NCI-H1105 treated with DMSO at 0.1 percent for 48 hours (cell line): ENCODE measurements at regions not wholly inside any gene's neighbourhood (a gene's known extent, or its start where the extent isn't known, plus 50 kb on each side); places are given as distances from the start of the nearest gene placed in this dataset.

Experiments used
- DNase-seq: peaks from one replicate; lab custom pipeline; 2025; lab: John Stamatoyannopoulos, UW

GRCh38 chr5:67694810-67695191, 498.2 kb upstream of the CD180 start:
- no peak for DNase-seq

- DNase-seq: no peak
Measured at GRCh38 chr5:67693956-67694809, 497.6 kb upstream of the CD180 start.

- no peak for DNase-seq
Measured at GRCh38 chr5:67686746-67687145, 490.1 kb upstream of the CD180 start.

- no peak for DNase-seq
Measured at GRCh38 chr5:67681703-67682102, 485.1 kb upstream of the CD180 start.

GRCh38 chr5:67680099-67680498, 483.5 kb upstream of the CD180 start:
- DNase-seq: no peak

- no peak for DNase-seq
Measured at GRCh38 chr5:67679184-67679841, 482.7 kb upstream of the CD180 start.

GRCh38 chr5:67678594-67678993, 482.0 kb upstream of the CD180 start:
- no peak for DNase-seq

- no peak for DNase-seq
Measured at GRCh38 chr5:67677422-67677970, 480.9 kb upstream of the CD180 start.

GRCh38 chr5:67676863-67677262, 480.3 kb upstream of the CD180 start:
- DNase-seq: no peak

- DNase-seq: no peak
Measured at GRCh38 chr5:67674159-67674655, 477.6 kb upstream of the CD180 start.

GRCh38 chr5:67673618-67674017, 477.0 kb upstream of the CD180 start:
- no peak for DNase-seq

GRCh38 chr5:67673180-67673579, 476.6 kb upstream of the CD180 start:
- DNase-seq: no peak

- DNase-seq: no peak
Measured at GRCh38 chr5:67672636-67673035, 476.0 kb upstream of the CD180 start.

- no peak for DNase-seq
Measured at GRCh38 chr5:67669916-67670315, 473.3 kb upstream of the CD180 start.

GRCh38 chr5:67660149-67660548, 463.6 kb upstream of the CD180 start:
- DNase-seq: no peak

GRCh38 chr5:67659288-67659687, 462.7 kb upstream of the CD180 start:
- DNase-seq: no peak

- no peak for DNase-seq
Measured at GRCh38 chr5:67657055-67657454, 460.5 kb upstream of the CD180 start.

- DNase-seq: no peak
Measured at GRCh38 chr5:67652201-67652600, 455.6 kb upstream of the CD180 start.

- no peak for DNase-seq
Measured at GRCh38 chr5:67651180-67651579, 454.6 kb upstream of the CD180 start.

GRCh38 chr5:67648201-67648671, 451.6 kb upstream of the CD180 start:
- DNase-seq: peak; percentile 62

GRCh38 chr5:67647772-67648171, 451.2 kb upstream of the CD180 start:
- DNase-seq: no peak

- DNase-seq: no peak
Measured at GRCh38 chr5:67644221-67644920, 447.8 kb upstream of the CD180 start.
